ENCODE measurements at regions not wholly inside any gene's neighbourhood (a gene's known extent, or its start where the extent isn't known, plus 50 kb on each side); places are given as distances from the start of the nearest gene placed in this dataset.
"Not testable (repeated sequence)": the region's sequence is repeated elsewhere in the genome, so short reads cannot be mapped to it uniquely, and the experiment has no call there.

DNA sequence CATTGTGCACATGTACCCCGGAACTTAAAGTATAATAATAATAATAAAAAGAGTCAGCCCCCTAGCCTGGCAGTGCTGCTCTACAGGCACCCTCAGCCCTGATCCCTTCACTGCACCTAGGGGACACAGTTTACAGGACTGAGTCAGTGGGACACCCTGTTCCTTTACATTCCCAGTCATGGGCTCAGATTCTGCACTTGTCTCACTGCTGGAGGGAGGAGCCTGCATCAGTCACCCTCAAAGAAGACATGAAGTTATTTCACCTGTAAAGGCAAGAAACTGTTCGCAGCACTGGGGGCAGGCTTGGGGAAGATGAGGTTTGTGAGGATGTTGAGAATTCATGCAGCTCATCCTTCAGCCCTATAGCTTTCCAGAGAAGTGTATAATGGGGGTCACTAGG lies 50.7 kb upstream of the VPREB1 start:
- DNase-seq (ENCODE audit: low spot score in 2 of 2) = no peak
- TF ChIP-seq POLR2A (IDR thresholded peaks at IDR 0.05) (no peak), CTCF (IDR thresholded peaks at IDR 0.05) (no peak)
- intact Hi-C loops (cut with DNase I; ENCODE audit: low total_unique reads) = no loop called here

GRCh38 chr22:22193462-22193861 lies 51.1 kb upstream of the VPREB1 start:
- DNase-seq (ENCODE audit: low spot score in 2 of 2); H3K4me3 ChIP-seq (ENCODE audit: low read depth, poor library complexity, severe bottlenecking); intact Hi-C loops (cut with DNase I; ENCODE audit: low total_unique reads): not testable (repeated sequence)
- WGBS, 2 donors = 66 to 83% methylated on average over 1 to 3 of the region's 4 CpGs

More for the DNA sequence above, 50.7 kb upstream of the VPREB1 start:
- H3K4me3 ChIP-seq (ENCODE audit: low read depth, poor library complexity, severe bottlenecking) = no peak overlapping the region
- 69 to 72% methylated on average over 2 of the region's 2 CpGs for WGBS, 2 donors

DNA sequence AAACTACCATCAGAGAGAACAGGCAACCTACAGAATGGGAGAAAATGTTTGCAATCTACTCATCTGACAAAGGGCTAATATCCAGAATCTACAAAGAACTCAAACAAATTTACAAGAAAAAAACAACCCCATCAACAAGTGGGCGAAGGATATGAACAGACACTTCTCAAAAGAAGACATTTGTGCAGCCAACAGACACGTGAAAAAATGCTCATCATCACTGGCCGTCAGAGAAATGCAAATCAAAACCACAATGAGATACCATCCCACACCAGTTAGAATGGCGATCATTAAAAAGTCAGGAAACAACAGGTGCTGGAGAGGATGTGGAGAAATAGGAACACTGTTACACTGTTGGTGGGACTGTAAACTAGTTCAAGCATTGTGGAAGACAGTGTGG lies 51.6 kb upstream of the VPREB1 start:
- WGBS, 2 donors = 56 to 58% methylated on average over 4 of the region's 4 CpGs
- intact Hi-C loops (cut with DNase I; ENCODE audit: low total_unique reads); DNase-seq (ENCODE audit: low spot score in 2 of 2); H3K4me3 ChIP-seq (ENCODE audit: low read depth, poor library complexity, severe bottlenecking): not testable (repeated sequence)

DNA sequence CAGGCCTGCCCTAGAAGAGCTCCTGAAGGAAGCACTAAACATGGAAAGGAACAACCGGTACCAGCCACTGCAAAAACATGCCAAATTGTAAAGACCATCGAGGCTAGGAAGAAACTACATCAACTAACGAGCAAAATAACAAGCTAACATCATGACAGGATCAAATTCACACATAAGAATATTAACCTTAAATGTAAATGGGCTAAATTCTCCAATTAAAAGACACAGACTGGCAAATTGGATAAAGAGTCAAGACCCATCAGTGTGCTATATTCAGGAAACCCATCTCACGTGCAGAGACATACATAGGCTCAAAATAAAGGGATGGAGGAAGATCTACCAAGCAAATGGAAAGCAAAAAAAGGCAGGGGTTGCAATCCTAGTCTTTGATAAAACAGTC lies 54.8 kb upstream of the VPREB1 start:
- 57 to 60% methylated on average over 4 of the region's 4 CpGs for WGBS, 2 donors
- H3K4me3 ChIP-seq (ENCODE audit: low read depth, poor library complexity, severe bottlenecking); intact Hi-C loops (cut with DNase I; ENCODE audit: low total_unique reads); DNase-seq (ENCODE audit: low spot score in 2 of 2): not testable (repeated sequence)

DNA sequence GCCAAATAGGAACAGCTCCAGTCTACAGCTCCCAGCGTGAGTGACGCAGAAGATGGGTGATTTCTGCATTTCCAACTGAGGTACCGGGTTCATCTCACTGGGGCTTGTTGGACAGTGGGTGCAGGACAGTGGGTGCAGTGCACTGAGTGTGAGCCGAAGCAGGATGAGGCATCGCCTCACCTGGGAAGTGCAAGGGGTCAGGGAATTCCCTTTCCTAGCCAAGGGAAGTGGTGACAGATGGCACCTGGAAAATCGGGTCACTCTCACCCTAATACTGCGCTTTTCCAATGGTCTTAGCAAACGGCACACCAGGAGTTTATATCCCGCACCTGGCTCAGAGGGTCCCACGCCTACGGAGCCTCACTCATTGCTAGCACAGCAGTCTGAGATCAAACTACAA lies 56.7 kb upstream of the VPREB1 start:
- 82 to 83% methylated on average over 11 of the region's 11 CpGs for WGBS, 2 donors
- intact Hi-C loops (cut with DNase I; ENCODE audit: low total_unique reads); H3K4me3 ChIP-seq (ENCODE audit: low read depth, poor library complexity, severe bottlenecking); DNase-seq (ENCODE audit: low spot score in 2 of 2): not testable (repeated sequence)

- DNase-seq (ENCODE audit: low spot score in 2 of 2) = no peak
- WGBS, 2 donors = 52 to 53% methylated on average over 3 of the region's 3 CpGs
- TF ChIP-seq CTCF (IDR thresholded peaks at IDR 0.05) = no peak
- no peak for TF ChIP-seq POLR2A (IDR thresholded peaks at IDR 0.05)
- H3K4me3 ChIP-seq (ENCODE audit: low read depth, poor library complexity, severe bottlenecking) = no peak overlapping the region
- intact Hi-C loops (cut with DNase I; ENCODE audit: low total_unique reads) = no loop called here
Observed at GRCh38 chr22:22187299-22187698, 57.3 kb upstream of the VPREB1 start.

GRCh38 chr22:22185844-22186499 lies 58.6 kb upstream of the VPREB1 start:
- intact Hi-C loops (cut with DNase I; ENCODE audit: low total_unique reads) = no loop called here
- WGBS, 2 donors = 62 to 66% methylated on average over 5 of the region's 5 CpGs
- no peak for DNase-seq (ENCODE audit: low spot score in 2 of 2)
- no peak overlapping the region for H3K4me3 ChIP-seq (ENCODE audit: low read depth, poor library complexity, severe bottlenecking)
- TF ChIP-seq POLR2A (IDR thresholded peaks at IDR 0.05) (no peak), CTCF (IDR thresholded peaks at IDR 0.05) (no peak)

GRCh38 chr22:22185217-22185616 lies 59.4 kb upstream of the VPREB1 start:
- no peak for TF ChIP-seq CTCF (IDR thresholded peaks at IDR 0.05)
- no peak for TF ChIP-seq POLR2A (IDR thresholded peaks at IDR 0.05)
- intact Hi-C loops (cut with DNase I; ENCODE audit: low total_unique reads) = no loop called here
- H3K4me3 ChIP-seq (ENCODE audit: low read depth, poor library complexity, severe bottlenecking) = no peak overlapping the region
- DNase-seq (ENCODE audit: low spot score in 2 of 2) = no peak
- 46 to 56% methylated on average over 3 of the region's 3 CpGs for WGBS, 2 donors

All from lower leg skin (tissue), 4 donors.